ENCODE measurements at regions not wholly inside any gene's neighbourhood (a gene's known extent, or its start where the extent isn't known, plus 50 kb on each side); places are given as distances from the start of the nearest gene placed in this dataset.

DNA sequence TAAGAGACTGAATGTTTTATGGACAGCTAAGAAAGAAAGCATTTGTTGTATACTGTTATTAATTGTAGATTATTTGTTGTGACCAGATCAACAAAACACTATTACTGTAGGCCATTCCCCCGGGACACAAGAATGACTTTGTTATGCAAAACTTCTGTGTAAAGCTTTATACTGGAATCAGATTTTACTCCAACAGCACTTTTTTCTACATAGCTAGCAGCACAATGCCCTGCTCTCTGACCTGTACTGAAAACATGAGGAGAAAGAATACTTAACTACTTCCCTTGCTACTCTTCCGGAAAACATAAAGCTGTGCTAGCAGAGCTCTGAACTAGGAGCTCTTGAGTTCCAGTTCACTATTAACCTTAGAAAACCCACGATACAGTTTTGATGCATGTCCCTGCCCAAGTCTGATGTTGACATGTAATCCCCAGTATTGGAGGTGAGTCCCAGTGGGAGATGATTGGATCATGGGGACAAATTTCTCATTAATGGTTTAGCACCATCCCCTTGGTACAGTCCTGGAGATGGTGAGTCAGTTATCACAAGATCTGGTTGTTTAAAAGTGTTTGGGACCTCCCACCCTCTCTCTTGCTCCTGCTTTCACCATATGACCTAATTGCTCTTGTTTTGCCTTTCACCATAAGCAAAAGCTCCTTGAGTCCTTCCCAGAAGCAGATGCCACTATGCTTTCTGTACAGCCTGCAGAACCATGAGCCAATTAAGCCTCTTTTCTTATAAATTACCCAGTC is 601.1 kb upstream of the PIK3C3 start:
- no peak for DNase-seq (ENCODE audit: low read depth)

- DNase-seq (ENCODE audit: low read depth): no peak
These were observed 603.6 kb upstream of the PIK3C3 start for GRCh38 chr18:41351430-41351829.

DNA sequence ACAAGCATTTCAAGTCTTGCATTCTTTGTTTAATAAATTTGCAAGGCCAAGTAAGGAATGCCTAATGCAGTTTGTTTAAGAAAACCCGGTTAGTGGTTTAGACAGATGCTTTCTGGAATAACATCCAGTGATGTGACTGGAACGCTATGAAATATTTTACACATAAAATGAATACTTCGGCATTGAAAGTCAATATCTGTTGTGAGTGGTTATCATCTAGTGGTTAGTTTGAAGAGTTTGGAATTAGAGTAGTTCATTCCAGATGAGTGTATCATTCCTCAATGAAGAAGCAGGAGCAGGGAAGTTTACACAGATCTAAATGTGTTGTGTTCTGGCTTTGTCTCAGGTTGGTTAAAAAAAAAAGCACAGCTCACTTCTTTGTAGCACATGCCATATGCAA is 608.0 kb upstream of the PIK3C3 start:
- no peak for DNase-seq (ENCODE audit: low read depth)

DNA sequence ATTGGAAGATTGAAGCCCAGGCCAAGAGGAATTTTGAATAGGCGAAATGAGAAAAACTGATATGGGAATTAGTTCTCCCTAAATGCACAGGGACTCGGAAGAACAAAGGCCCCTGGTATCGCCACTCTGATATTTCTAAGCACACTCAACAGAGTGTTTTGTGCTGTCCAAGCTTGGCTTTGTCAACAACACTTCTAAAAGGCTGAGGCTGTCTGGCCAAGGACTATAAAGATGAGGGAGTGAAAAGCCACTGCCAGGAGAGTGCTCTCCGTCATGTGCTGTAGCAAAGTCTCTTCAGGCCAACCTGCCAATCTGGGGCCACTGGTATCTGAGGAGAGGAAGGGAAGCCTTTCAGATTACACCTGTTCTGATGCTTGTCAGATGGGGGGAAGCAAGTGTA is 611.2 kb upstream of the PIK3C3 start:
- no peak for DNase-seq (ENCODE audit: low read depth)

DNA sequence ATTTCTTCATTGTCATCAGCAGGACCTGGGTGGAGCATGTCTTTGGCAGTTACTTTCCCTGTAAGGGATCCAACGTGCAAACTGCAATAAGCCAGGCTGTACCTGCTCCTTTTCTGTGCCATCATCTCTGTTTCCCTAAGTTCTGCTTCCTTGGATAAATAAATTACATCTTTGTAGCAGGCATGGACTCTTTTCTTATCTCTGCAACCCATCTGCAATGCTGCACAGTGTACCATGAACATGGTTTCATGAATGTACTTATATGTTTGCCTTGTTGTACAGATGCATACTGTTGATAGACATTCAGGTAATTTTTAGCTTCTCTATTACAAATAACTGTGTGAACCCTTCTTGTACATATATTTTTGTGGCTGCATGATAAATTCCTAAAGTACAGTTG is 616.7 kb upstream of the PIK3C3 start:
- DNase-seq (ENCODE audit: low read depth): no peak

DNA sequence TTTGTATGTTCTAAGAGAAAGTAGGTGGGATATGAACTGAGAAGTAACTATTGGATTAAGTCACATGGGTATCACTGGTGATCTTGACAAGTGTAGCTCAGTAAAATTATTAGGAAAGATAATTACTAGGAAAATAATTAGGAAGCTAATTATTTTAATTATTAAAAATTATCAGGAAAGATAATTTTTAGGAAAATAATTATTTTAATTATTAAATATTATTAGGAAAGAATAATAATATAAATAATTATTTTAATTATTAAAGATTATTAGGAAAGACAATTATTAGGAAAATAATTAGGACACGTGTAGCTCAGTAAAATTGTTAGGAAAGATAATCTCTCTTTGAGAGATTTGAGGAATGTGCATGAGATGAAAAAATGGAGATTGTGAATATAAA is 623.4 kb upstream of the PIK3C3 start:
- DNase-seq (ENCODE audit: low read depth): no peak

GRCh38 chr18:41326311-41326710 is 628.7 kb upstream of the PIK3C3 start:
- no peak for DNase-seq (ENCODE audit: low read depth)

GRCh38 chr18:41324934-41325333 is 630.1 kb upstream of the PIK3C3 start:
- DNase-seq (ENCODE audit: low read depth): no peak

DNA sequence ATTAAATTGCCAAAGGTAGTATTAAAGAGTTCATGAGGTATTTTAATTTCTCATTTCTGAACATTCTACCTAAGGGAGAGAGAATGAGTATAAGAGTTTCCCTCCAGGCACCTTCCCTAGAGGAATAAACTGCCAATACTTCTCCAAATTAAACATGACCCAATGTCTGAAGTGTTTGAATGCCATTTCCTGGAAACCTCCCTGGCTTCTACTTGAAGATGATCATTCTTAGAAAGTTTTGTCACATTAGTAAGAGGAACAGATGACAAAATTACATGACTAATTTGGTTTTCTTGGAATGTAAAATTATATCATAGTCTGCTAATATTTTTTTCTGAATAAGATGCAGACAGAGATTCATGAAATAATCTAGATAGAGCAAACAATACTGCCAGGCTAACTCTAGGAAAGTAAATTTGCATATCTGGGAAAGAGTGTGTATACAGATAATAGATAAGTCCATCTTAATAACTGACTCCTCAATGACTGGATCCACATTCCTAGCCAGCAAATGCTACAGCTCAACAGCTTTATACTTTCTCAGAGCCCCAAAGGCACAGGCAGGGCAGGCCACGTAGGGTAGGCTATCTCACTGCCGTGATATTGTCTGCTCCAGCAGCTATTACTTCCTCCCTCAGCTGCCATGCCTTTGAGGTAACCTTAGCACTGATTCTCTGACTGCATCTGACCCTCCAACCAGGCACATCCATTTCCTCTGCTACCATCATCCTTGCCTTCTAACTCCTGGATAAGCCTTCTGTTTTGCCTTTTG is 630.8 kb upstream of the PIK3C3 start:
- no peak for DNase-seq (ENCODE audit: low read depth)

DNA sequence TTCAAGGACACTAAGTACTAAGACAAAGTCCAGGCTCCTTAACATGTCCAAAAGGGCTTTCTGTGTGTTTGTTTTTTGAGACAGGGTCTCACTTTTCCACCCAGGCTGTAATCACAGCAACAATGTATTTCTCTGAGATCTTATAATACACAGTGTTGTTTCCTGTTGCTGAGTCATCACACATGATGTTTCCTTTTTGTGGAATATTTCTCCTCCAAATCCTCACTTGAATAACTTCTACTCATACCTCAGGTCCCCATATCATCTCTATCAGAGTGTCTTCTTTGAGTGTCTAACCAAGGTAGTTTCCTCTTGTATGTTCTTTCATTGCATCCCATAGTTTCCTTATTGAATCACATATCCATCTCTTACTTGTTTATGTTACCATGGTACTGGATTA is 632.0 kb upstream of the PIK3C3 start:
- DNase-seq (ENCODE audit: low read depth): no peak

DNA sequence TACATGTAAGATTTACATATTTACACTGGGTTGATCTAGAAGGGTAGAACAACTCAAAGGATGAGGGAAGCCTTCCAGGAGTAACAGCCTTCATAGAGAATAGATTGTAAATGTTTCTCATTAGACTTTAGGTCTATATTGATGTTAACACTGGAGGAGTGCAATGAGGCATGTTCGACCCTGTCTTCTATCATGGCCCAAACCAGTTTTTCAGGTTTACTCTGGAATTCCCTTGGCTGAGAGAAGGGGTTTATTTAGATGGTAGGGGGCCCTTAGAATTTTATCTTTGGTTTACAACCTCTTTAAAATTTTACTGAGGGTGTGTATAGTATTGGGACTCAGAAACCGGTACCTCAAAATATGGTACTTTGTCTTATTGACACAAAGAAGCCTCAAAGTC is 634.9 kb upstream of the PIK3C3 start:
- no peak for DNase-seq (ENCODE audit: low read depth)

DNA sequence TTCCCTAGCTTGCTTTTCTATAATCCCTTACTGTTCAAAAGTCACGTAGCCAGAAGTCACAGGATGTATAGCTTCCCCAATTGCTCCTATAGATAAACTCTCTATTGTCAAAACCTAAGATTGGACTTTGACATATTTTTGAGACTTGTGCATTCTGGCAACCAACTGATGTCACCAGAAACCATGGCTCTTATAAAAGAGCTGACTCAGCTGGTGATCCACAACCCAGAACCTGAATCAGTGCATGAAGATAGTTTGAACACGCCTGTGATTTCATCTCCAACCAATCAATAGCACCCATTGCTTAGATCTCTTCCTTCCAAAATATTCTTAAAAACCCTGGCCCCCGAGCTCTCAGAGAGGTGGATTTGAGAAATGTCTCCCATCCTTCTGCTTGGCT is 639.9 kb upstream of the PIK3C3 start:
- DNase-seq (ENCODE audit: low read depth): no peak

GRCh38 chr18:41311571-41312547 is 643.2 kb upstream of the PIK3C3 start:
- no peak for DNase-seq (ENCODE audit: low read depth)

- DNase-seq (ENCODE audit: low read depth): no peak
These were observed 657.3 kb upstream of the PIK3C3 start for GRCh38 chr18:41297740-41298139.

- DNase-seq (ENCODE audit: low read depth): no peak
These were observed 685.7 kb upstream of the PIK3C3 start for GRCh38 chr18:41269294-41269693.

DNA sequence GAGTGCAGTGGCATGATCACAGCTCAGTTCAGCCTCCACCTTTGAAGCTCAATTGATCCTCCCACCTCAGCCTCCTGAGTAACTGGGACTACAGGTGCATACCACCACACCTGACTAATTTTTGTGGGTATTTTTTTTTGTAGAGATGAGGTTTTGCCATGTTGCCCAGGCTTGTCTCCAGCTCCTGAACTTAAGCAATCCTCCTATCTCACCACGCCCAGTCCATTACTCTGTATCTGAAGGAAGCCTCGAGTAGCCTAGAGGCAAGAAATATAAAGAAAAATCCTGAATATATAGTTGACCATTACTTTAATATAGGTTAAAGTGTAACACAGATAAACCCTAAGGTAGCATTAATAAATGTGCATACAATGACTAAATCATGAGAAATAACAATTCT is 686.8 kb upstream of the PIK3C3 start:
- DNase-seq (ENCODE audit: low read depth): no peak

- no peak for DNase-seq (ENCODE audit: low read depth)
These were observed 688.4 kb upstream of the PIK3C3 start for GRCh38 chr18:41266616-41267015.

DNA sequence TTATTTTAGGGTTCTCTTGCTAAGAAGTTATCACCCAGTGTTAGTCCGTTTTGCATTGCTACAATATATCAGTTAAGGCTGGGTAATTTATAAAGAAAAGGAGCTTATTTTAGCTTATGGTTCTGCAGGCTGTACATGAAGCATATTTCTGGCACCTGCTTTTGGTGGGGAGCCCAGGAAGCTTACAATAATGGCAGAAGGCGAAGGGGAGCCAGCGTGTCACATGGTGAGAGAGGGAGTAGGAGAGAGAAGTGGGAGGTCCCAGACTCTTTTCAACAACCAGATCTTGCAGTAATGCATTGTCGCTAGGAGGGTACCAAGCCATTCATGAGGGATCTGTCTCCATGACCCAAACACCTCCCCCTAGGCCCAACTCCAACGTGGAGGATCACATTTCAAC is 688.8 kb upstream of the PIK3C3 start:
- no peak for DNase-seq (ENCODE audit: low read depth)

GRCh38 chr18:41265047-41265446 is 690.0 kb upstream of the PIK3C3 start:
- no peak for DNase-seq (ENCODE audit: low read depth)

GRCh38 chr18:41263956-41264355 is 691.1 kb upstream of the PIK3C3 start:
- no peak for DNase-seq (ENCODE audit: low read depth)

DNA sequence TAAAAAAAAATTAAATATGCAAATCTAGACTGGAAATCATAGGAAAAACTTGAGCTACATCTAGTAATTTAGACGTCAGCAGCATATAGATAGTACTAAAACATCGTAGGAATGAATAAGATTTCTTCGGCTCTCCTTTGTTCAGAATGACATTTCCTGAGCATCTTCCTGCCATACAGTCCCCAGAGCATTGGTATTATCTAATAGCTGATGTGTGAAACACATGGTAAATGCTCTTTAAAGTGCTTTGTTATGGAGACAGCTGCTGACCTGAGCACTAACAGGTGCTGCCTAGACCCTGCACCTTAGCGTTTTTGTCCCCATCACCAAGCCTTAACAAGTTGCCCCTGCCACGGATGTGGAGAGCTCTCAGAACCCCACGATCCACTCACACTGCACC is 692.3 kb upstream of the PIK3C3 start:
- DNase-seq (ENCODE audit: low read depth): no peak

DNA sequence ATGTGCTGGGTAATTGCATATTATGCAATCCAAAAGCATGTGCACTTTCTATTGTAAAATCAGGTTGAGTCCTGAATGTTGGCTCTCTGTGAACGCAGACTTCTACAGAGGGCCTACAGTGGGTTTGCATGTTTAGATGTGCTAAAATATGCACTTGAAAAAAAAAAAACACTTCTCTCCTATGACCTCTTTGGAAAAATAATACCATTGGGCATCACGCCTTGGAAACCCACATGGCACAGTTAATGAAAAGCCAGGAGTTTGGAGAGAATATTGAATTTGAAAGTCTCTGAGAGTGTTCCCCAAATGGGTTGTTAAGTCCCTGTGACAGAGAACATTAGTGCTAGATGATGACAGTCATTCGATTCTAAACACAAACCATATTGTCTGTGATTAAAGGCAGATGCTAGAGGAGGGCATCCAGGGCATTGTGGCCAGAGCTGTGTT is 710.4 kb upstream of the PIK3C3 start:
- no peak for DNase-seq (ENCODE audit: low read depth)
